Activated B cell treated with CpG ODN at 0.5 μM for 24 hours (primary cell): ENCODE measurements at regions not wholly inside any gene's neighbourhood (a gene's known extent, or its start where the extent isn't known, plus 50 kb on each side); places are given as distances from the start of the nearest gene placed in this dataset.

Experiments used
- ATAC-seq: fragments of 200-7000 bp; cut with Tn5 transposase; one replicate; pipeline ENCODE4 v1.10.0; 2021; ENCODE audit warnings: low read depth, mild to moderate bottlenecking, moderate library complexity
- CTCF ChIA-PET: fragments of 350-600 bp; sonication (Branson Sonifier 250); formaldehyde crosslinking; loops from one replicate; lab custom pipeline; 2021; ENCODE audit warnings: antibody characterized with exemption; lab: Charles Lee
- POLR2A ChIA-PET: fragments of 350-600 bp; sonication (Branson Sonifier 250); formaldehyde crosslinking; loops from one replicate; lab custom pipeline; 2021; ENCODE audit warnings: antibody characterized with exemption; lab: Charles Lee
- DNase-seq: peaks from one replicate; pipeline ENCODE4 v3.0.0; 2022
- H3K27ac Mint-ChIP-seq: one replicate; pipeline ENCODE4 v1.8.0; 2020; ENCODE audit warnings: mixed read lengths
- H3K27me3 Mint-ChIP-seq: one replicate; pipeline ENCODE4 v1.8.0; 2021; ENCODE audit warnings: mixed read lengths
- H3K36me3 Mint-ChIP-seq: one replicate; pipeline ENCODE4 v1.8.0; 2021; ENCODE audit warnings: low read depth, mixed read lengths
- H3K4me1 Mint-ChIP-seq: one replicate; pipeline ENCODE4 v1.8.0; 2021; ENCODE audit warnings: mixed read lengths
- H3K4me3 Mint-ChIP-seq: one replicate; pipeline ENCODE4 v1.8.0; 2020; ENCODE audit warnings: mild to moderate bottlenecking, mixed read lengths
- H3K9me3 Mint-ChIP-seq: one replicate; pipeline ENCODE4 v1.8.0; 2020; ENCODE audit warnings: mixed read lengths
- intact Hi-C: fragments of 100-400 bp; cut with micrococcal nuclease; formaldehyde crosslinking; loops from one replicate; pipeline ENCODE4 v1.15.1; 2024
- TF ChIP-seq, protein P1 (sequence below): fragments of 200-600 bp; IDR thresholded peaks from one replicate; pipeline ENCODE4 v1.8.0; 2022; ENCODE audit warnings: antibody characterized with exemption, mild to moderate bottlenecking

DNA sequence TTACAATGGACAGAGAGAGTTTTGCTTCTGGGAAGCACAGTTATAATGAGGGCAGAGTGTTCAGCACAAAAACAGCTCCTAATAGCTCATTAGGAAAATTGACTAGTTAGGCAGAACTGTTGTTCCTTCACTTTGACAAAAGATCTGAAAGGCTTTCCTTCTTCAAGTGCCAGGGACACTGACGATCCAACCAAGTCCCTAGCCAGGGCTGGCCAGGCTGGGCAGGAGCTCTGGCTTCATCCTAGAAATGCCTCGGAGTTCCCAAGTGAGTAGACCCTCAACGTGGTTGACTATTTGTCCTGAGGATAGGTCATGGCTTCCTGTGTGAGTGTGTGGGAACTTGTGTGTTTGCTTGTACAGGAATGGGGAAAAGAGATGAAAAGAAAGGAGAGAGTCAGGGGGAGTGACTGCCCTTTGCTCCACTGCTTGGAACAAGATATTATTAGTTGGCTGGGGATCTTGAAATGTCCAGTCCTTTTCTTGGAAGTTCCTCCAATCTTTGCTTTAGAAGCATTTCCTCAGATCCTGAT lies 617.9 kb downstream of the NTRK3 start:
- Mint-ChIP-seq H3K4me1 (no peaks in the 10 kb centered on the region), H3K36me3 (no peaks in the 10 kb centered on the region), H3K4me3 (no peak overlapping the region), H3K27me3 (no peaks in the 10 kb centered on the region), H3K27ac (no peak overlapping the region), H3K9me3 (peaks cover 3% of the 10 kb centered on the region)
- ATAC-seq: no peak
- ChIA-PET POLR2A (no interaction called here), CTCF (no interaction called here)
- TF ChIP-seq, protein P1, sequence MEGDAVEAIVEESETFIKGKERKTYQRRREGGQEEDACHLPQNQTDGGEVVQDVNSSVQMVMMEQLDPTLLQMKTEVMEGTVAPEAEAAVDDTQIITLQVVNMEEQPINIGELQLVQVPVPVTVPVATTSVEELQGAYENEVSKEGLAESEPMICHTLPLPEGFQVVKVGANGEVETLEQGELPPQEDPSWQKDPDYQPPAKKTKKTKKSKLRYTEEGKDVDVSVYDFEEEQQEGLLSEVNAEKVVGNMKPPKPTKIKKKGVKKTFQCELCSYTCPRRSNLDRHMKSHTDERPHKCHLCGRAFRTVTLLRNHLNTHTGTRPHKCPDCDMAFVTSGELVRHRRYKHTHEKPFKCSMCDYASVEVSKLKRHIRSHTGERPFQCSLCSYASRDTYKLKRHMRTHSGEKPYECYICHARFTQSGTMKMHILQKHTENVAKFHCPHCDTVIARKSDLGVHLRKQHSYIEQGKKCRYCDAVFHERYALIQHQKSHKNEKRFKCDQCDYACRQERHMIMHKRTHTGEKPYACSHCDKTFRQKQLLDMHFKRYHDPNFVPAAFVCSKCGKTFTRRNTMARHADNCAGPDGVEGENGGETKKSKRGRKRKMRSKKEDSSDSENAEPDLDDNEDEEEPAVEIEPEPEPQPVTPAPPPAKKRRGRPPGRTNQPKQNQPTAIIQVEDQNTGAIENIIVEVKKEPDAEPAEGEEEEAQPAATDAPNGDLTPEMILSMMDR: no peak
- DNase-seq: no peak
- intact Hi-C loops: no loop called here

DNA sequence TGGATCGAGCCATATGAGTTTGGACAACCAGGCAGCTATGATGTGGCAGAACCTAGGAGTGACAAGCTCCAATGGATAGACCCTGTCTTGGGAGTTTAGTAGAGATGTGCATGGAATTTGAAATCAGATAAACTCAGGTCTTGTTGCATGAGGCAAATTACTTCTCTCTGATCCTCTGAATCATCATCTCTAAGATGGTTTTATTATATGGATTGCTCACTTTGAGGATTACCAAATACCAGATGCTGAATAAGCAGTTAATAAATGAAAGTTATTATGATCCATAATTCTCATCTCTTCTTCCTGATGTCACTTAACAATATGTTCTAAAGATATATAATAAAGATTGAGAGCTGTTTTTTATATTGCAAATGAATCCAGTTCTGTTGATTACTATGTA lies 622.2 kb downstream of the NTRK3 start:
- CTCF ChIA-PET: no interaction called here
- intact Hi-C loops: no loop called here
- POLR2A ChIA-PET: no interaction called here
- H3K36me3 Mint-ChIP-seq: no peaks in the 10 kb centered on the region
- TF ChIP-seq, protein P1: no peak
- DNase-seq (no peak), ATAC-seq (no peak)
- H3K27me3 Mint-ChIP-seq: no peaks in the 10 kb centered on the region
- no peaks in the 10 kb centered on the region for H3K4me1 Mint-ChIP-seq
- peaks cover 3% of the 10 kb centered on the region for H3K9me3 Mint-ChIP-seq
- H3K27ac Mint-ChIP-seq: no peak overlapping the region
- H3K4me3 Mint-ChIP-seq: no peak overlapping the region

DNA sequence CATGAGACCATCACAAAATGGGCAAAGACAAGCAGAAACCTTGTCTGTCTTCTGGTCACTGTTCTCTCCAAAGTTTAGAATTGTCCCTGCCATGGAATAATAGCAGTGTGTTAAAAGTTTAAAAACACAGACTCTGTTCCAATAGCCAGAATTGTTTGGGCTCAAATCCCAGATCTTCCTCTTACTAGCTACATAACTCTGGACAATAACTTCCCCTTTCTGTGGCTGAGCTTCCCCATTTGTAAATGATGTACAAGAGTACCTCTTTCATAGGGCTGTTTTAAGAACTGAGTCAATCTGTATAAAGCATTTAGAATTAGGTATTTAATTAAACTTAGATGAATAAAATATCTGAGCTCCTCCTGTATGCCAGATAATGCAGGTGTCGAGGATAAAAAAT lies 623.0 kb downstream of the NTRK3 start:
- no peaks in the 10 kb centered on the region for H3K36me3 Mint-ChIP-seq
- no peaks in the 10 kb centered on the region for H3K4me1 Mint-ChIP-seq
- H3K27me3 Mint-ChIP-seq: no peaks in the 10 kb centered on the region
- no peak overlapping the region for H3K4me3 Mint-ChIP-seq
- POLR2A ChIA-PET: no interaction called here
- TF ChIP-seq, protein P1: no peak
- no peak for ATAC-seq
- no peak overlapping the region for H3K27ac Mint-ChIP-seq
- intact Hi-C loops: no loop called here
- CTCF ChIA-PET: no interaction called here
- H3K9me3 Mint-ChIP-seq: peaks cover 3% of the 10 kb centered on the region
- no peak for DNase-seq

DNA sequence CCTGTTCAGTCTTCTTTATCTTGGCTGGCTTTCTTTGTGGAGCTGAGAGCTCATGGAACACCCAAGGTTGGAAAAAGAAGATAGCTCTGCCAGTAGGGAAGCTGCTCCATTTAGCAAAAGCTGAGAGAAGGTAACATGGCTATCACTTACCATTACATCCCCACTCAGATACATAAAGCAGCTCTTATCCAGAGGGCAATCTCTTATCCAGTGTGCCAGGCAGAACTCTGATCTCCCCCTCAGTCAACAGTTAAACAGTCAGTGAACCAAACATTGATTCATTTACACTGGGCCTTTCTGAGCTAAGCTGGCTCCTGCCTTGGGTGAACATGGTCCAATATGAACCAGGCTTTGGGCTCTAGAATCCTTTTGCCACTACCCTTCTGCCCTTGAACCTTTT lies 624.2 kb downstream of the NTRK3 start:
- H3K4me3 Mint-ChIP-seq: no peak overlapping the region
- H3K9me3 Mint-ChIP-seq: peaks cover under 1% of the 10 kb centered on the region
- TF ChIP-seq, protein P1: no peak
- H3K27me3 Mint-ChIP-seq: no peaks in the 10 kb centered on the region
- intact Hi-C loops: no loop called here
- no peak overlapping the region for H3K27ac Mint-ChIP-seq
- CTCF ChIA-PET: no interaction called here
- H3K36me3 Mint-ChIP-seq: no peaks in the 10 kb centered on the region
- no peak for ATAC-seq
- DNase-seq: no peak
- no peaks in the 10 kb centered on the region for H3K4me1 Mint-ChIP-seq
- POLR2A ChIA-PET: no interaction called here

DNA sequence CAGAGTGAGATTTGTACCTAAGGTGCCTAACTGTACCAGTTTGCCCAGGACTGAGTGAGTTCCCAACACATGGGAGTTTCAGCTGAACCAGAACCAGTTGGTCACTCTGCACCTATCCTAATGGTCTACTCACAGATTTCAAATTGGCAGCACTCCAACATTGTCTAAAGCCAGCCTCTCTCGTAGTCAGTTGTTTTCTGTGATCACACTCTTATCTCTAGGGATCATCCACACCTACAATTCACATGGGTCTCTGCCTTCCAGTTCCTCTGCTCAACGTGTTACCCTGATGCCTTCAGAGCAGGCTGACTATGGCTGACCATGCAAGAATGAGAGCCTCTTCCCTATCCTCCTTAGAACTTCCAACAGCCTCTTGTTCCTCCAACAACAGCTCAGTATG lies 624.8 kb downstream of the NTRK3 start:
- Mint-ChIP-seq H3K9me3 (no peaks in the 10 kb centered on the region), H3K36me3 (no peaks in the 10 kb centered on the region), H3K4me3 (no peak overlapping the region), H3K27ac (no peak overlapping the region), H3K27me3 (no peaks in the 10 kb centered on the region), H3K4me1 (no peaks in the 10 kb centered on the region)
- ATAC-seq (no peak), DNase-seq (no peak)
- ChIA-PET POLR2A (no interaction called here), CTCF (no interaction called here)
- intact Hi-C loops: no loop called here
- TF ChIP-seq, protein P1: no peak
